Activated T-cell treated with anti-CD3 and anti-CD28 coated beads, Interleukin-2, amount 50 U/mL, for 24 hours (primary cell): ENCODE measurements at regions not wholly inside any gene's neighbourhood (a gene's known extent, or its start where the extent isn't known, plus 50 kb on each side); places are given as distances from the start of the nearest gene placed in this dataset.
"Not testable (repeated sequence)": the region's sequence is repeated elsewhere in the genome, so short reads cannot be mapped to it uniquely, and the experiment has no call there.

Source experiments
- DNase-seq: peaks from one replicate; pipeline ENCODE4 v3.0.0-alpha.2; 2020
- H3K27ac Mint-ChIP-seq: 2 replicates; pipeline ENCODE4 v1.8.0; 2020; ENCODE audit warnings: mild to moderate bottlenecking, mixed read lengths
- H3K27me3 Mint-ChIP-seq: 2 replicates; pipeline ENCODE4 v1.8.0; 2020; ENCODE audit warnings: mixed read lengths
- H3K36me3 Mint-ChIP-seq: 2 replicates; pipeline ENCODE4 v1.8.0; 2020; ENCODE audit warnings: low read depth, mixed read lengths
- H3K4me1 Mint-ChIP-seq: 2 replicates; pipeline ENCODE4 v1.8.0; 2020; ENCODE audit warnings: low read depth, mixed read lengths
- H3K4me3 Mint-ChIP-seq: 2 replicates; pipeline ENCODE4 v1.8.0; 2020; ENCODE audit warnings: mild to moderate bottlenecking, moderate library complexity, mixed read lengths
- H3K9me3 Mint-ChIP-seq: 2 replicates; pipeline ENCODE4 v1.8.0; 2020; ENCODE audit warnings: mixed read lengths

- H3K27me3 Mint-ChIP-seq: peaks cover 22% of the 10 kb centered on the region
Measured at GRCh38 chrX:128674326-128675086, 622.3 kb upstream of the ACTRT1 start.

GRCh38 chrX:128664211-128664610, 612.0 kb upstream of the ACTRT1 start:
- Mint-ChIP-seq H3K4me1 (no peaks in the 10 kb centered on the region), H3K27me3 (peaks cover 9% of the 10 kb centered on the region), H3K36me3 (no peaks in the 10 kb centered on the region), H3K27ac (no peak overlapping the region), H3K9me3 (no peaks in the 10 kb centered on the region), H3K4me3 (no peak overlapping the region)
- DNase-seq: no peak

More at GRCh38 chrX:128674326-128675086, 622.3 kb upstream of the ACTRT1 start:
- H3K9me3 Mint-ChIP-seq, H3K36me3 Mint-ChIP-seq, H3K27ac Mint-ChIP-seq, DNase-seq, H3K4me1 Mint-ChIP-seq, H3K4me3 Mint-ChIP-seq: not testable (repeated sequence)

- DNase-seq: no peak
- H3K36me3 Mint-ChIP-seq: no peaks in the 10 kb centered on the region
- H3K27ac Mint-ChIP-seq: no peak overlapping the region
- H3K4me1 Mint-ChIP-seq: no peaks in the 10 kb centered on the region
- H3K4me3 Mint-ChIP-seq: no peak overlapping the region
- H3K27me3 Mint-ChIP-seq: peaks cover 6% of the 10 kb centered on the region
- H3K9me3 Mint-ChIP-seq: peaks cover 5% of the 10 kb centered on the region
Measured at GRCh38 chrX:128653524-128654060, 601.4 kb upstream of the ACTRT1 start.

- no peak overlapping the region for H3K4me3 Mint-ChIP-seq
- H3K27me3 Mint-ChIP-seq: peaks cover 9% of the 10 kb centered on the region
- no peaks in the 10 kb centered on the region for H3K9me3 Mint-ChIP-seq
- no peak overlapping the region for H3K27ac Mint-ChIP-seq
- no peaks in the 10 kb centered on the region for H3K4me1 Mint-ChIP-seq
- DNase-seq: no peak
- no peaks in the 10 kb centered on the region for H3K36me3 Mint-ChIP-seq
Measured at GRCh38 chrX:128650326-128650725, 598.1 kb upstream of the ACTRT1 start.

- Mint-ChIP-seq H3K27me3 (peaks cover 3% of the 10 kb centered on the region), H3K9me3 (no peaks in the 10 kb centered on the region), H3K36me3 (no peaks in the 10 kb centered on the region), H3K27ac (no peak overlapping the region), H3K4me3 (no peak overlapping the region), H3K4me1 (no peaks in the 10 kb centered on the region)
- no peak for DNase-seq
Measured at GRCh38 chrX:128634754-128635153, 582.6 kb upstream of the ACTRT1 start.

GRCh38 chrX:128623361-128623760, 571.2 kb upstream of the ACTRT1 start:
- H3K27me3 Mint-ChIP-seq: peaks cover 10% of the 10 kb centered on the region
- H3K27ac Mint-ChIP-seq: no peak overlapping the region
- no peaks in the 10 kb centered on the region for H3K4me1 Mint-ChIP-seq
- no peaks in the 10 kb centered on the region for H3K36me3 Mint-ChIP-seq
- no peaks in the 10 kb centered on the region for H3K9me3 Mint-ChIP-seq
- no peak for DNase-seq
- H3K4me3 Mint-ChIP-seq: no peak overlapping the region

GRCh38 chrX:128622296-128622695, 570.1 kb upstream of the ACTRT1 start:
- Mint-ChIP-seq H3K9me3 (no peaks in the 10 kb centered on the region), H3K27ac (no peak overlapping the region), H3K4me3 (no peak overlapping the region), H3K27me3 (peaks cover 10% of the 10 kb centered on the region), H3K4me1 (no peaks in the 10 kb centered on the region), H3K36me3 (no peaks in the 10 kb centered on the region)
- DNase-seq: no peak

GRCh38 chrX:128619490-128619889, 567.3 kb upstream of the ACTRT1 start:
- Mint-ChIP-seq H3K4me1 (no peaks in the 10 kb centered on the region), H3K9me3 (no peaks in the 10 kb centered on the region), H3K36me3 (no peaks in the 10 kb centered on the region), H3K27me3 (peaks cover 4% of the 10 kb centered on the region), H3K4me3 (no peak overlapping the region), H3K27ac (no peak overlapping the region)
- DNase-seq: no peak

GRCh38 chrX:128616933-128617332, 564.7 kb upstream of the ACTRT1 start:
- H3K36me3 Mint-ChIP-seq: no peaks in the 10 kb centered on the region
- H3K27ac Mint-ChIP-seq: no peak overlapping the region
- H3K4me1 Mint-ChIP-seq: no peaks in the 10 kb centered on the region
- H3K9me3 Mint-ChIP-seq: no peaks in the 10 kb centered on the region
- DNase-seq: no peak
- H3K4me3 Mint-ChIP-seq: no peak overlapping the region
- peaks cover 2% of the 10 kb centered on the region for H3K27me3 Mint-ChIP-seq

- H3K9me3 Mint-ChIP-seq, H3K4me1 Mint-ChIP-seq, H3K27me3 Mint-ChIP-seq, DNase-seq, H3K27ac Mint-ChIP-seq, H3K4me3 Mint-ChIP-seq, H3K36me3 Mint-ChIP-seq: not testable (repeated sequence)
Measured at GRCh38 chrX:128606817-128607216, 554.6 kb upstream of the ACTRT1 start.

- H3K4me1 Mint-ChIP-seq, H3K27ac Mint-ChIP-seq, H3K9me3 Mint-ChIP-seq, H3K36me3 Mint-ChIP-seq, H3K27me3 Mint-ChIP-seq, H3K4me3 Mint-ChIP-seq, DNase-seq: not testable (repeated sequence)
Measured at GRCh38 chrX:128606357-128606756, 554.2 kb upstream of the ACTRT1 start.

GRCh38 chrX:128601706-128602105, 549.5 kb upstream of the ACTRT1 start:
- Mint-ChIP-seq H3K27ac (no peak overlapping the region), H3K36me3 (no peaks in the 10 kb centered on the region), H3K9me3 (no peaks in the 10 kb centered on the region), H3K4me1 (no peaks in the 10 kb centered on the region), H3K4me3 (no peak overlapping the region), H3K27me3 (no peaks in the 10 kb centered on the region)
- DNase-seq: no peak

- no peak overlapping the region for H3K27ac Mint-ChIP-seq
- DNase-seq: no peak
- no peaks in the 10 kb centered on the region for H3K9me3 Mint-ChIP-seq
- H3K4me1 Mint-ChIP-seq: no peaks in the 10 kb centered on the region
- H3K36me3 Mint-ChIP-seq: no peaks in the 10 kb centered on the region
- H3K27me3 Mint-ChIP-seq: no peaks in the 10 kb centered on the region
- H3K4me3 Mint-ChIP-seq: no peak overlapping the region
Measured at GRCh38 chrX:128599632-128600031, 547.4 kb upstream of the ACTRT1 start.

GRCh38 chrX:128582036-128582435, 529.8 kb upstream of the ACTRT1 start:
- Mint-ChIP-seq H3K27me3 (peaks cover 4% of the 10 kb centered on the region), H3K27ac (no peak overlapping the region), H3K36me3 (no peaks in the 10 kb centered on the region), H3K4me3 (no peak overlapping the region), H3K9me3 (no peaks in the 10 kb centered on the region), H3K4me1 (no peaks in the 10 kb centered on the region)
- no peak for DNase-seq

- H3K36me3 Mint-ChIP-seq: no peaks in the 10 kb centered on the region
- no peak overlapping the region for H3K4me3 Mint-ChIP-seq
- H3K9me3 Mint-ChIP-seq: no peaks in the 10 kb centered on the region
- no peak overlapping the region for H3K27ac Mint-ChIP-seq
- H3K4me1 Mint-ChIP-seq: no peaks in the 10 kb centered on the region
- DNase-seq: no peak
- H3K27me3 Mint-ChIP-seq: peaks cover 4% of the 10 kb centered on the region
Measured at GRCh38 chrX:128581615-128582014, 529.4 kb upstream of the ACTRT1 start.
